ENCODE measurements at regions not wholly inside any gene's neighbourhood (a gene's known extent, or its start where the extent isn't known, plus 50 kb on each side); places are given as distances from the start of the nearest gene placed in this dataset.

DNA sequence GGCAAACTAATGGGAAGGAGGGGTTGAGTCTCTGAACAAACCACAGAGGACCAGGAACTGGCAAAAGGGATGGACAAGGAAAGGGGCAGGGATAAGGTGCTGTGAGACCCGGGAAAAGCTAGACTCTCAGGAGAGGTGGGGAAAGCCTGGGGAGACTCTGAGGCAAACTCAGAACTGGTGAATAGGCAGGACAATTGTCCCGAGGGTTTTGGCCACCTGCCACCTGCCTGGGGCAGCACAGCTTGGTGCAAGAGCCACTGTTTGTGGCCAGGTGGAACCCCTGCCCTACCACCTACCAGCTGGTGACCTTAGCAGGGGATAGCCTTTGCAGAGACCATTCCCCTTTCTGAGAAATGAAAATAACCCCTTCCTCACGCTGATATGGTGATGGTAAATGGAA, 129.4 kb upstream of the ASB18 start:
- no peak overlapping the region for H3K4me3 ChIP-seq (ENCODE audit: low read length in 3 of 3)
- H3K27ac ChIP-seq (ENCODE audit: low read depth, low read length), result no peak overlapping the region
- no peaks in the 10 kb centered on the region for H3K9me3 ChIP-seq (ENCODE audit: control insufficient read depth in 3 of 3, low read length in 3 of 3)
- H3K9ac ChIP-seq (ENCODE audit: low read depth in 1 of 3, low read length in 3 of 3), result no peak overlapping the region
- no peaks in the 10 kb centered on the region for H3K36me3 ChIP-seq (ENCODE audit: control insufficient read depth in 3 of 3, insufficient read depth in 3 of 3, low read length in 3 of 3)
- H3K27me3 ChIP-seq (ENCODE audit: control insufficient read depth in 3 of 3, insufficient read depth in 3 of 3, low read length in 3 of 3), result no peaks in the 10 kb centered on the region
- H3K4me1 ChIP-seq (ENCODE audit: control insufficient read depth in 3 of 3, insufficient read depth in 3 of 3, low read length in 3 of 3), result no peaks in the 10 kb centered on the region

DNA sequence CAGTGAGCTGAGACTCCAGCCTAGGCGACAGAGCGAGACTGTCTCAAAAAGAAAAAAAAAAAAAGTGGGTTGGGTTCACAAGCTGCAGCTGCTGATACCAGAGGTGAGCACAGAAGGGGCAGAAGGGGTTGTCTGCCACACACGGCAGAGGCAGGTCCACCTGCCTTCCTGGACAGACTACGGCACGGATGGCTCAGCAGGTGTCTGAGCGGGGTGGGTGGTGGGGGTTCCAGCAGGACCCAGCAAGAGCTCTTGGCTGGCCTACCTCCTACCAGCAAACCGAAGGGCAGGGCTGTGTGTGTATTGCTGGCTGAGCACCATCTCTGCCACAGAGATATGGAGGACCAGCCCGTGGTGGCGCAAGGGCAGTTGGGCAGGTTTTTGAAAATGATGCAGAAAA, 130.4 kb upstream of the ASB18 start:
- H3K9me3 ChIP-seq (ENCODE audit: control insufficient read depth in 3 of 3, low read length in 3 of 3), result no peaks in the 10 kb centered on the region
- H3K27me3 ChIP-seq (ENCODE audit: control insufficient read depth in 3 of 3, insufficient read depth in 3 of 3, low read length in 3 of 3), result no peaks in the 10 kb centered on the region
- H3K36me3 ChIP-seq (ENCODE audit: control insufficient read depth in 3 of 3, insufficient read depth in 3 of 3, low read length in 3 of 3), result no peaks in the 10 kb centered on the region
- H3K27ac ChIP-seq (ENCODE audit: low read depth, low read length), result no peak overlapping the region
- no peaks in the 10 kb centered on the region for H3K4me1 ChIP-seq (ENCODE audit: control insufficient read depth in 3 of 3, insufficient read depth in 3 of 3, low read length in 3 of 3)
- no peak overlapping the region for H3K9ac ChIP-seq (ENCODE audit: low read depth in 1 of 3, low read length in 3 of 3)
- no peak overlapping the region for H3K4me3 ChIP-seq (ENCODE audit: low read length in 3 of 3)

DNA sequence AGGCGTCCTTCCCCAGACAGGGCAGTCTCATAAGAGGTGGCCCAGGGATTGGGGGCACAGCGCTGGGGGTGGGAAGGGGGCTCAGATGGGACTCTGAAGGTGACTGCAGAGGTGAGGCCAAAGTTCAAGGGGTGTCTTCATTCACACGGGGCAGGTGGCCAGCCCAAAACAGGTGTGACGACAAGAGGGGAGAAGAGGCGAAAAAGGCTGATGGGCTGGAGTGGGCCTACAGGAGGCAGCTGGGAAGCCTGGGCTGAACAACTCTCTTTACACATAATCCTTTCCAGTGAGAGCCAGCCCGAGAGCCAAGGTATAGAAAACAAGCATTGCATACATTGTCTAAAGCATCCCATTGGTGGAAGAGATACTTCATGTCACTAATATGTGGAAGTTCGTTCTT, 130.9 kb upstream of the ASB18 start:
- H3K27me3 ChIP-seq (ENCODE audit: control insufficient read depth in 3 of 3, insufficient read depth in 3 of 3, low read length in 3 of 3), result no peaks in the 10 kb centered on the region
- H3K4me1 ChIP-seq (ENCODE audit: control insufficient read depth in 3 of 3, insufficient read depth in 3 of 3, low read length in 3 of 3), result no peaks in the 10 kb centered on the region
- H3K9me3 ChIP-seq (ENCODE audit: control insufficient read depth in 3 of 3, low read length in 3 of 3), result no peaks in the 10 kb centered on the region
- no peaks in the 10 kb centered on the region for H3K36me3 ChIP-seq (ENCODE audit: control insufficient read depth in 3 of 3, insufficient read depth in 3 of 3, low read length in 3 of 3)
- no peak overlapping the region for H3K4me3 ChIP-seq (ENCODE audit: low read length in 3 of 3)
- no peak overlapping the region for H3K27ac ChIP-seq (ENCODE audit: low read depth, low read length)
- no peak overlapping the region for H3K9ac ChIP-seq (ENCODE audit: low read depth in 1 of 3, low read length in 3 of 3)

- H3K36me3 ChIP-seq (ENCODE audit: control insufficient read depth in 3 of 3, insufficient read depth in 3 of 3, low read length in 3 of 3), result no peaks in the 10 kb centered on the region
- peaks cover 0 to 3% (median 0%) of the 10 kb centered on the region in 3 donors for H3K27me3 ChIP-seq (ENCODE audit: control insufficient read depth in 3 of 3, insufficient read depth in 3 of 3, low read length in 3 of 3)
- H3K27ac ChIP-seq (ENCODE audit: low read depth, low read length), result no peak overlapping the region
- H3K9ac ChIP-seq (ENCODE audit: low read depth in 1 of 3, low read length in 3 of 3), result no peak overlapping the region
- no peaks in the 10 kb centered on the region for H3K9me3 ChIP-seq (ENCODE audit: control insufficient read depth in 3 of 3, low read length in 3 of 3)
- H3K4me3 ChIP-seq (ENCODE audit: low read length in 3 of 3), result no peak overlapping the region
- no peaks in the 10 kb centered on the region for H3K4me1 ChIP-seq (ENCODE audit: control insufficient read depth in 3 of 3, insufficient read depth in 3 of 3, low read length in 3 of 3)
These were observed 132.7 kb upstream of the ASB18 start for GRCh38 chr2:236396818-236397350.

- Histone ChIP-seq H3K9me3 (ENCODE audit: control insufficient read depth in 3 of 3, low read length in 3 of 3) (no peaks in the 10 kb centered on the region), H3K4me3 (ENCODE audit: low read length in 3 of 3) (no peak overlapping the region), H3K27me3 (ENCODE audit: control insufficient read depth in 3 of 3, insufficient read depth in 3 of 3, low read length in 3 of 3) (peaks cover 0 to 3% (median 2%) of the 10 kb centered on the region in 3 donors), H3K9ac (ENCODE audit: low read depth in 1 of 3, low read length in 3 of 3) (no peak overlapping the region), H3K27ac (ENCODE audit: low read depth, low read length) (no peak overlapping the region), H3K4me1 (ENCODE audit: control insufficient read depth in 3 of 3, insufficient read depth in 3 of 3, low read length in 3 of 3) (no peaks in the 10 kb centered on the region), H3K36me3 (ENCODE audit: control insufficient read depth in 3 of 3, insufficient read depth in 3 of 3, low read length in 3 of 3) (no peaks in the 10 kb centered on the region)
These were observed 133.5 kb upstream of the ASB18 start for GRCh38 chr2:236397681-236398080.

DNA sequence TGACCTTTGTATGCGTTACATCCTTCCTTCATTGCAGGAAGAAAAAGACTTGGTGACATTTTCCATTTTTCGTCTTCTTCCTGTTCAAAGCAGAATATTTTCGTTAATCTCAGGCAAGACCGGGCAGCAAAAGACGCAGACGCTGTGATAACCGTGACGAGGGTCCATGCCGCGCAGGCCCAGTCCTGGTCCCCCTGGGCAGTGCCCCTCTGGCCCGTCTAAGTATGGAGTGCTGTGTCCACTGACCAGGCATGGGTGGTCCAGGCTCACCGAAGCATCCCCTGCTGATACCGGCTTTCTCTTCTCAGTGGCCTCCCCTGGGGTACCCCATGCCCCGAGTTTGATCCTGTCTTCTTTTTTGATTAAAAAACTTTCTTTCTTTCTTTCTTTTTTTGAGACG, 135.2 kb upstream of the ASB18 start:
- Histone ChIP-seq H3K27me3 (ENCODE audit: control insufficient read depth in 3 of 3, insufficient read depth in 3 of 3, low read length in 3 of 3) (peaks cover 0 to 9% (median 2%) of the 10 kb centered on the region in 3 donors), H3K4me1 (ENCODE audit: control insufficient read depth in 3 of 3, insufficient read depth in 3 of 3, low read length in 3 of 3) (no peaks in the 10 kb centered on the region), H3K9me3 (ENCODE audit: control insufficient read depth in 3 of 3, low read length in 3 of 3) (no peaks in the 10 kb centered on the region), H3K4me3 (ENCODE audit: low read length in 3 of 3) (no peak overlapping the region), H3K9ac (ENCODE audit: low read depth in 1 of 3, low read length in 3 of 3) (no peak overlapping the region), H3K27ac (ENCODE audit: low read depth, low read length) (no peak overlapping the region), H3K36me3 (ENCODE audit: control insufficient read depth in 3 of 3, insufficient read depth in 3 of 3, low read length in 3 of 3) (no peaks in the 10 kb centered on the region)

- no peaks in the 10 kb centered on the region for H3K9me3 ChIP-seq (ENCODE audit: control insufficient read depth in 3 of 3, low read length in 3 of 3)
- no peaks in the 10 kb centered on the region for H3K4me1 ChIP-seq (ENCODE audit: control insufficient read depth in 3 of 3, insufficient read depth in 3 of 3, low read length in 3 of 3)
- no peak overlapping the region for H3K9ac ChIP-seq (ENCODE audit: low read depth in 1 of 3, low read length in 3 of 3)
- H3K27me3 ChIP-seq (ENCODE audit: control insufficient read depth in 3 of 3, insufficient read depth in 3 of 3, low read length in 3 of 3), result peaks cover 0 to 9% (median 2%) of the 10 kb centered on the region in 3 donors
- H3K27ac ChIP-seq (ENCODE audit: low read depth, low read length), result no peak overlapping the region
- no peaks in the 10 kb centered on the region for H3K36me3 ChIP-seq (ENCODE audit: control insufficient read depth in 3 of 3, insufficient read depth in 3 of 3, low read length in 3 of 3)
- no peak overlapping the region for H3K4me3 ChIP-seq (ENCODE audit: low read length in 3 of 3)
These were observed 135.9 kb upstream of the ASB18 start for GRCh38 chr2:236400046-236400574.

GRCh38 chr2:236400594-236401360, 136.6 kb upstream of the ASB18 start:
- Histone ChIP-seq H3K9me3 (ENCODE audit: control insufficient read depth in 3 of 3, low read length in 3 of 3) (no peaks in the 10 kb centered on the region), H3K27ac (ENCODE audit: low read depth, low read length) (no peak overlapping the region), H3K4me3 (ENCODE audit: low read length in 3 of 3) (no peak overlapping the region), H3K4me1 (ENCODE audit: control insufficient read depth in 3 of 3, insufficient read depth in 3 of 3, low read length in 3 of 3) (no peaks in the 10 kb centered on the region), H3K9ac (ENCODE audit: low read depth in 1 of 3, low read length in 3 of 3) (no peak overlapping the region), H3K27me3 (ENCODE audit: control insufficient read depth in 3 of 3, insufficient read depth in 3 of 3, low read length in 3 of 3) (peaks cover 0 to 9% (median 2%) of the 10 kb centered on the region in 3 donors), H3K36me3 (ENCODE audit: control insufficient read depth in 3 of 3, insufficient read depth in 3 of 3, low read length in 3 of 3) (no peaks in the 10 kb centered on the region)

- Histone ChIP-seq H3K36me3 (ENCODE audit: control insufficient read depth in 3 of 3, insufficient read depth in 3 of 3, low read length in 3 of 3) (no peaks in the 10 kb centered on the region), H3K4me3 (ENCODE audit: low read length in 3 of 3) (no peak overlapping the region), H3K9me3 (ENCODE audit: control insufficient read depth in 3 of 3, low read length in 3 of 3) (no peaks in the 10 kb centered on the region), H3K4me1 (ENCODE audit: control insufficient read depth in 3 of 3, insufficient read depth in 3 of 3, low read length in 3 of 3) (no peaks in the 10 kb centered on the region), H3K9ac (ENCODE audit: low read depth in 1 of 3, low read length in 3 of 3) (no peak overlapping the region), H3K27me3 (ENCODE audit: control insufficient read depth in 3 of 3, insufficient read depth in 3 of 3, low read length in 3 of 3) (peaks cover 0 to 9% (median 2%) of the 10 kb centered on the region in 3 donors), H3K27ac (ENCODE audit: low read depth, low read length) (no peak overlapping the region)
These were observed 138.0 kb upstream of the ASB18 start for GRCh38 chr2:236402033-236402790.

DNA sequence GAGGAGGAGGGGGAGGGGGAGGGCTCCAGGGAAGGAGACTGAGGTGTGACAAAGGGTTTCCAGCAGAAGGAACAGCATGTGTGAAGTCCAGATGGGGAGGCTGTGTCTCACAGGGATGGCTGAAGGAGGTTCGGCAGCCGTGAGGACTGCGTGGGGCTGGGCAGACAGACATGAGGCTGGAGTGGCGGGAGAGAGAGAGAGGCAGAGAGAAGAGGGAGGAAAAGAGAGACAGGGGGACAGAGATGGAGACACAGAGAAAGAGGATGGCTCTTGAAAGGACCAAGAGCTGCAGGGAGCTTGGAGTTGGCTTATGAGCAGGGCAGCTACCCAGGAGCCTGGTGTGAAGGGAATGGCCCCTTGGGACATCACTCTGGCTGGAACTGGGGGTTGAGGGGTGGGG, 138.9 kb upstream of the ASB18 start:
- H3K27me3 ChIP-seq (ENCODE audit: control insufficient read depth in 3 of 3, insufficient read depth in 3 of 3, low read length in 3 of 3), result peaks cover 0 to 9% (median 2%) of the 10 kb centered on the region in 3 donors
- H3K4me3 ChIP-seq (ENCODE audit: low read length in 3 of 3), result no peak overlapping the region

More for the DNA sequence above, 138.9 kb upstream of the ASB18 start:
- Histone ChIP-seq H3K36me3 (ENCODE audit: control insufficient read depth in 3 of 3, insufficient read depth in 3 of 3, low read length in 3 of 3) (no peaks in the 10 kb centered on the region), H3K4me1 (ENCODE audit: control insufficient read depth in 3 of 3, insufficient read depth in 3 of 3, low read length in 3 of 3) (no peaks in the 10 kb centered on the region), H3K27ac (ENCODE audit: low read depth, low read length) (no peak overlapping the region), H3K9me3 (ENCODE audit: control insufficient read depth in 3 of 3, low read length in 3 of 3) (no peaks in the 10 kb centered on the region), H3K9ac (ENCODE audit: low read depth in 1 of 3, low read length in 3 of 3) (no peak overlapping the region)
